Tibial nerve (tissue), 3 donors: ENCODE measurements at regions not wholly inside any gene's neighbourhood (a gene's known extent, or its start where the extent isn't known, plus 50 kb on each side); places are given as distances from the start of the nearest gene placed in this dataset.

Experiments used
- POLR2A ChIP-seq, 2 donors: fragments of 450-650 bp; IDR thresholded peaks; one replicate each; pipeline ENCODE4 v1.6.1; 2017; ENCODE audit warnings: antibody characterized with exemption in 2 of 2, mild to moderate bottlenecking in 2 of 2, moderate library complexity in 2 of 2
- TF ChIP-seq, protein P1 (sequence below), 5 experiments: fragments of 200-600 bp in 3 of 5; fragments of 450-650 bp in 2 of 5; sonication (generic) in 3 of 5; IDR thresholded peaks; one replicate each; pipeline ENCODE4 v1.5.1; 2016 to 2019; ENCODE audit warnings: antibody characterized with exemption in 5 of 5, mild to moderate bottlenecking in 3 of 5, moderate library complexity in 2 of 5

DNA sequence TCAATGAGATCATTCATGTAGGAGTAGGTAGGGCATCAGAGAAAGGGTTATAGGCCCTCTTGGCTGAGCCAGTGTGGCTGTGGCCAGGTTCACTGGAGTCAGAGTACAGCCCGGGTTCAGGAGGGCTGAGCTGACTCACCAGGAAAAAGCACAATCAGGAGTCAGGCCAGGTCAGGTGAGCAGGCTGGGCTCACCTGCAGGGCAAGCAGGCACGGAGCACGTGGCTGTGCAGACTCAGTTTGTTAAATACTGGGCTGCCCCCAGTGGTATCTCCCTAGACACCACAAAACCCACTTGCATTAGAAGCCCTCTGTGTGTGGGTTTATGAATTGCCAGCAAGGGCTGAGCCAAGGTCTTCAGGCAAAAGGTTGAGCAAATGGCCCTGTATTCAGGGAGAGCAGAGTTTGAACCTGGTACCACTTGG is 122.1 kb upstream of the SERBP1 start:
- TF ChIP-seq, protein P1, sequence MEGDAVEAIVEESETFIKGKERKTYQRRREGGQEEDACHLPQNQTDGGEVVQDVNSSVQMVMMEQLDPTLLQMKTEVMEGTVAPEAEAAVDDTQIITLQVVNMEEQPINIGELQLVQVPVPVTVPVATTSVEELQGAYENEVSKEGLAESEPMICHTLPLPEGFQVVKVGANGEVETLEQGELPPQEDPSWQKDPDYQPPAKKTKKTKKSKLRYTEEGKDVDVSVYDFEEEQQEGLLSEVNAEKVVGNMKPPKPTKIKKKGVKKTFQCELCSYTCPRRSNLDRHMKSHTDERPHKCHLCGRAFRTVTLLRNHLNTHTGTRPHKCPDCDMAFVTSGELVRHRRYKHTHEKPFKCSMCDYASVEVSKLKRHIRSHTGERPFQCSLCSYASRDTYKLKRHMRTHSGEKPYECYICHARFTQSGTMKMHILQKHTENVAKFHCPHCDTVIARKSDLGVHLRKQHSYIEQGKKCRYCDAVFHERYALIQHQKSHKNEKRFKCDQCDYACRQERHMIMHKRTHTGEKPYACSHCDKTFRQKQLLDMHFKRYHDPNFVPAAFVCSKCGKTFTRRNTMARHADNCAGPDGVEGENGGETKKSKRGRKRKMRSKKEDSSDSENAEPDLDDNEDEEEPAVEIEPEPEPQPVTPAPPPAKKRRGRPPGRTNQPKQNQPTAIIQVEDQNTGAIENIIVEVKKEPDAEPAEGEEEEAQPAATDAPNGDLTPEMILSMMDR (IDR thresholded peaks at IDR 0.05), result no peak
- TF ChIP-seq POLR2A (IDR thresholded peaks at IDR 0.05), result no peak
